NCI-H526 (cell line): ENCODE measurements at regions not wholly inside any gene's neighbourhood (a gene's known extent, or its start where the extent isn't known, plus 50 kb on each side); places are given as distances from the start of the nearest gene placed in this dataset.

ENCODE experiments used
- DNase-seq, 2 experiments: peaks; one replicate each; lab custom pipeline; 2025; lab: John Stamatoyannopoulos, UW

DNA sequence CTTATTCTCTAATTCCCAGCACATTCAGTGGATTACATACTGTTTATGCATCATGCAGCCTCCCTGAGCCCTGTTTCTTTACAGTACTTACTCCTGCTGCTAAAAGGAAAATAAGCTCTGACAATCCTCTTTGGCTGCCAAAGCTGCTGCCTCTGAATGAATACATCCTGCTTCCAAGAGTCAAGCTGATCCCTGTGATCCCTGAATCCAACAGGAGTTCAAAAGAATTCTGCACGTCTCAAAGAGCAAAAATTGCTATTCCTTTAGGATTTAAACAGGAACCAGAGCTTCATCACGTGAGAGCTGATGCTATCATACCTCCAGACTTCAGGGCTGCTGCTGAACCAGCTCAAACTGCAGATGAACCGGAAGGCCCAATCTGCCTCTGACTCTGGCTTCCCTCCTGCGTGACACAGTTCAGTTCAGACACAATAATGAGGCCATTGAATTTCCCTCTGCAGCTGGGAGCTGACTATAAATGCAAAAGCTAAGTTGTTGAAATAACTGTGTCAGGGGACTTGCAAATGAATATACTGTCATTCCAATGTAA lies 851.0 kb upstream of the PHF14 start:
- DNase-seq = peak; percentile 77 to 88

DNA sequence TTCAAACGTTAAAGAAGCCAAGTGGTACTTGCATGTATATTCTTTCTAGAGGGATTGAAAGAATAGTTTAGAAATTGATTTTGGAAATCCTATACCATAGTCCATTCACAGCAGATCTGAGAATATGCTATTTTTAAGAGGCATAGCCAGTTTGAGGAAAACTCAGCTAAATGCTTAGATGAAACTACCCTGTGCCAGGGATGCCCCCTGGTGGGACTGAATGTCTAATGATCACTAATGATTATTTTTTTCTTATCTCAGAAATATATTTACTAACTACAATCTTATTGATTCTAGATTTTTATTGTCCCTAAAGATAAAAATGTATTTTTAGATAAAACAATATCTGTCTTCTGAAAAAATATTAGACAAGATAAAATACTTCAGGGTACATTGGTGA lies 844.9 kb upstream of the PHF14 start:
- peak in 1 of 2 experiments; percentile 24 for DNase-seq

DNA sequence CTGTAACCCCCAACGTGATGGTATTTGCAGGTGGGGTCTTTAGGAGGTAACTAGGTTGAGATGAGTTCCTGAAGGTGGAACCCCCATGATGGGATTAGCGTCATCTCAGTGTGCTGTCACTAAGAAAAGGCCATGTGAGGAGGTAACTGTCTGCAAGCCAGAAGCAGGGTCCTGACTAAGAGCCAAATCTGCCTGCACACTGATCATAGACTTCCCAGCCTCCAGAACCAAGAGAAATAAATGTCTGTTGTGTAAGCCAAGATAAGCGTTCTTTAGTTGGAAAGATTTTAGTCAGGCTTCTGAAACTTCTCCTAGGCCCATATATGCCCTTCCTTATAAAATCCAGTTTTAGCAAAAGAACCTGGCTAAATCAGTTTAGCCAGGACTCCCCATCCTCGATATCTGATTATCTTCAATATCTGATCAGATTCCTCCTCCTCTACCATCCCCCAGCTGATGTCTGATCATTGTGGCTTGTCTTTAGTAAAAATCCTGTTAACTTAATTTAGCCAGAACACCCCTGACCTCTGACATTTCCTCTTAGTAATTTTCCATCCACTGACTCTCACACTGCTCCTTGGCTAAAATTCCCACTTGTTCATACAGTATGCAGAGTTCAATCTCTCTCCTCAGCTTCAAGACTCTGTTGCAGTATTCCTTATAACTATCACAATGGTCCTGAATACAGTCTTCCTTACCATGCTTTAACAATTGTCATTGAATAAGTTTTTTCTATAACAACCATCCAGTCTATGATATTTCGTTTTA lies 835.4 kb upstream of the PHF14 start:
- DNase-seq = no peak

DNA sequence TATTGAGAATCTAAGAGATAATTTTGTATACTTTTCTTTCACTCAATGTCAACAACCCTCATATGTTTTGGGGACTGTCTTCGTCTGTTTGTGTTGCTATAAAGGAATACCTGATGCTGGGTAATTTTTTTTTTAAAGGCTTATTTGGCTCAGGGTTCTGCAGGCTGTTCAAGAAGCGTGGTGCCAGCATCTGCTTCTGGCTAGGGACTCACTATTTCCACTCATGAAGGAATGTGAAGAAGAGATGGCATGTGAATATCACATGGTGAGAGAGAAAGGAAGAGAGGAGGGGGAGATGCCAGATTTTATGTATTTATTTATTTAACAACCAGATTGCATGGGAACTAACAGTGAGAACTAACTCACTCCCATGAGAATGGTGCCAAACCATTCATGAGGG lies 827.4 kb upstream of the PHF14 start:
- no peak for DNase-seq

DNA sequence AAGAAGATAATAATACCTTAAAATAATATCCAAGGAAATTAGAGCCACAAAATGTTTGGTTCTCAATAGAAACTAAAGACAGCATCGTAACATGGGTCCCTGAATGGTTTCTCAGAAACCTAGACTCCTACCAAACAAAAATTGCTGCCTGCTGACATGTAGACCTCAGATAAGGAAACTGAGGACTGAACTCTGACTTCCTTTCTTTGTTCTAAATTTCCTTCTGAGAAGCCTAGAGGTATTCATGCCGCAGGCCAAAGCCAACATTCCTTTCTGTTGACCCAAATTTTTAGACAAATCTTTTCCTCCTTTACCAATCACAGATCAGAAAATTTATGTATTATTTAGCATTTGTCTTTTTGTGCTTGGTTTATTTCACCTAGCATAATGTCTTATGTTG lies 816.7 kb upstream of the PHF14 start:
- DNase-seq = no peak

DNA sequence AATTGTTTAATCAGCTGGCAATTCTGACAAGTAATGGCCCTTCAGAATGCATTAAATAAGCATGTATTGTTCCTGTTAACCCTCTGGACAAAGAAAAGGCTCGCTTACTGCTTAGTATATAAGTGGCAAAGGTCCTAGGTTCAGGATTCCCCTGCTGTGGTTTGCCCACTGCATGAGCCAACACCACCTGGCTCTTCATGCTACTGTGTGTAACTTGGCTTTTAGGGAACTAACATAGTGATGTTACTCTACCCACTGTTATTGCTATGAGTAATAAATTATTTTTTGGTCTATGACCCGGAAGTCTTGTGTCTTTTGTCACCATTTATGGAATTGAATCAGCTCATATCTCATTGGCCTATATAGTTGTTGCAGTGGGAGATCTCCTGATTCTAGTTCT lies 791.7 kb upstream of the PHF14 start:
- no peak for DNase-seq

DNA sequence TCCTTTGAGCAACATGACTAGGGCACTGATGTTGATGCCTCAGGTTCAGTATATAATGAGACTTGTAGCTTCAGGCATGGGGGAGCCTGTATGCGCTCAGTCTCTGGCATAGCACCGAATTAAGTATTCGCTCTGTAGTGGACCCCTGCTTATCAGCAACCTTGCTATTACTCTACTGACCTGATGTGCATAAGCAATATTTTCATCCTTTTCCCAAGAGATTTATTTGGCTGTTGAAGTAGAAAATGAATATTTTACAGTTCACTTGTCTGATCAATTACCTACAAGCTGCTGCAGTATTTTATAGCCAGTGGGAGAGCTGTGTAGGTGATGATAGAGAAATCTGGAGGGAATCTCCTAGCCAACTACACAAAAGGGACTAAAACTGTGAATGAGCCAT lies 781.6 kb upstream of the PHF14 start:
- DNase-seq = no peak

DNA sequence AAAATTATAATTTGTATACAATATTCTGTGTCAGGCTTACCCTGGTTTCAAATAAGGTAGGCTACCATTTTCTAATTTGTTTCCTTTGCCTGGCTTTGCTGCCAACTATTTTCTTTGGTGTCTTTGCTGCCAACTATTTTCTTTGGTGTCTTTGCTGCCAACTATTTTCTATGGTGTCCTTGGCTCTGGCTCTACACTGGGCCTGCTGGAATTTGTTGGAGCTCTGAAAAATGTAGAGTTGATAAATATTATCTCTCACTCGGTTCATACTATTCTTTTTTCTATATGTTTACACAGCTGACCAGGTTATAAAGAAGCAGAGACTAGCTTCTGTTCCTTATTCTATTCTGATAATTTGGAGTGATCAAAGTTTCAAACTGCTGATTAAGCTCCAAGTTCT lies 768.0 kb upstream of the PHF14 start:
- DNase-seq = no peak

DNA sequence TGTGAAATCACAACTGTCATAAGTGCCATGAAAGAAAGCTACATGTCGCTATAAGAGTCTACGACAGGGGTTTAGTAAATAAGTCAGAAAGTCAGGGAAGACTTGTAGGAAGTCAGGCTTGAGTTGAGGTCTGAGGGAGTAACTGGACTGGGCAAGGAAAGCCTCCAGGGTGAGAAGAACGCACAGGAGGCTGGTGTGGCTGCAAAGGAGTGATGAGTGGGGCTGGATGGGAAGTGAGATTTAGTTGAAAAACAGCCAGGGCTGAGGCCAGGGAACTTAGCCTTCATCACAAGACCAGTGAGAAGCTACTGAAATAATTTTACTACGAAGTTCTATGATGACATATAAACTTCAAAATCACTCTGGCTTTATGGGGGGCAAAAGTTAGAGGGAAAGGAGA lies 763.7 kb upstream of the PHF14 start:
- DNase-seq = no peak

DNA sequence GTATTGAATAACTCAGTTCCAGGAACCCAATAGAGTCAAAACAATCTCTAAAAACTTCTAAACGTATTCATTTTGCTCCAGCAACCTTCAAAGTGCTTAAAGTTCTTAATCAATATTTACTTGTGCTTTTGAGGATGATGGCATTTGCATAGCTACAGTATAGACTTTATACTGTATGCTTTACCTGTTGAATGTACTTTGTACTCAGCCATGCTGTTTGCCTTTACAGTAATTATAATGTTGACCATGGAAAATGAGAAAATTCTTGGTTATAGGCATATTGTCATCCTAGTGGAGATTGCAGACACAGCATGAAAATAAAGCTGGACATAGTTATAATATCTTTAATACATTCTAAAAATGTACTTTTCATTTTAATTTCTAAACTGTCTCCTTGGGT lies 762.7 kb upstream of the PHF14 start:
- peak; percentile 11 to 18 for DNase-seq

DNA sequence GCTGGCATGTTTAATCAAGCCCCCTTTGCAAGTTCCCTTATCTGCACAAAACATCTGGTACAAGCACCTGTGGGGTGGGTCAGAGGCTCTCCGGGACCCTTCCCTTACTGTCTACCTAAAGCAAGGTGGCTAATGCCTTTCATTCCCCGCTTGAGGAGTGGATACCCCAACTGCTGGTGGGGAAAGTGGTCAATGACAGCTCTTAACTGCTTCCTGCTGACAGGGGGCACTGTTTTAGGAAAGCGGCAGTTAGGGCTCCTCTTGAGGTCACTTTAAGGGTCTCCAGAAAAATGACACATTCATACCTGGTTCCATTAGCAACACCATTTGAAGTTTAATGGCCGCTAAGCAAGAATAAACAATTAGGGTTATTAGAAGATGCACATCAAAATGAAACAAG lies 761.8 kb upstream of the PHF14 start:
- DNase-seq = no peak

DNA sequence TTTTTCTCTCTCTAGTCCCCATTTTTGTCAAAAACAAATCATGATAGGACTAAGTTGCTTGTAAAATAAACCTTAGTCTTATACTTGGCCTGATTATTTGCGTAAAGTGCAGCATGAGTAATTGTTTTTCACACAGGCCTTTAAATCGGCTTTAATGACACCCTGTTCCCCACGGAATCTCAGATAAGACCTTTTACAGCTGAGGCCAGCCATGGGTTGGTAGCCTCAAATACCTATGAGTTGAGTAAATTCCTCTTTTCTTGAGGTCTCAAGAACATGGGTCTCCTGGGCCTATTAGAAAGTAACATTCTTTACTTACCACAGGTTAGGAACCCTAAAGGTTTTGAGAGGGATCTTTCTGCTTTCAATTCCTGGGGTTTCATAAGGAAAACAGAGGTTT lies 761.0 kb upstream of the PHF14 start:
- no peak for DNase-seq

DNA sequence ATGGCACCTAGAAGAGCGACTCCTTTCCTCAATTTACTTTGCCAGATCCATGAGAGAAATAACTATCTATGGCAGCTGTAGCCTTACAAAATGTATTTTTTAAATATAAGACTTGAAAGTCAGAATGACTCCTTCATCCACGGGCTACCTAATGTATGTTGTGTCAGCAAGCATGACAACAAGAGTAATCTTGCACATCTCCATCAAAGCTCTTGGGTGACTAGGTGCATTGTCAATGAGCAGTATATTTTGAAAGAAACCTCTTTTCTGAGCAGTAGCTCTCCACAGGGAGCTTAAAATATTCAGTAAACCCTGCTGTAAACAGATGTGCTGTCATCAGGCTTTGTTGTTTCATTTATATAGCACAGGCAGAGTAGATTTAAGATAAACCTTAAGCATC lies 757.2 kb upstream of the PHF14 start:
- DNase-seq = no peak

DNA sequence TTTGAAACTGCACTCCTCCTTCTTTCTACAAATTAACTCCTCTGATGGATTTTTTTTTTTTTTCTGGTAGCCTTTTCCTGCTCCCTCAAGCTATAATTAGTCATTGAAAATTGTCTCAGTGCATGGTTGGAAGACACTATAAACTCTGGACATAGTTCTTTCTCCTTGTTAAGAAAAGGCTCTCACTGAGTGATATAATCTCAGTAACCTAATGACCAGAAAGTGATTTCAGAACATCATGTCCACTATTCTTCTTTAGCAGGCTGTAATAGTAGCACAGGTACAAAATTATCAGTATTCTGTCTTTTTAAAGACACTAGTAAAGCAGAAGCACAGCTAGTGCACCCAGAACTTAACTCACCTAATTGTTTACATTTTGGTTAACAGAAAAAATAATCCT lies 752.6 kb upstream of the PHF14 start:
- DNase-seq = no peak

DNA sequence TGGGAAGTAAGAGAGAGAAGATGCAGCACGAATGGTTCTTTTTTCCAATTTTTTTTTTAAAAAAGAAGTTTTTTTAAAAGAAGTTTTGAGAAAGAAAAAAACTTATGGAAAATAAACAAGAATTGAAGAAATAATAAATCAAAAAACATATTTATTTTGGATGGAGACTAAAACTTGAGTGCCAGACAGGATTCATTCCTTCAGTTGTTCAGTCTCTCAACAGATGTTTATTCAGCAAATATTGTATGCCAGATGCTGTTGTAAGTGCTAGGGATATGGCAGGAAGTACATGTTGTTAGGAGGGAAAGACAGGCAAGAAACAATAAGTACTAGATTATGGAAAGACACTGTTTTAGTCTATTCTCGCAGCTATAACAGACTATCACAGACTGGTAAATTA lies 750.7 kb upstream of the PHF14 start:
- no peak for DNase-seq

DNA sequence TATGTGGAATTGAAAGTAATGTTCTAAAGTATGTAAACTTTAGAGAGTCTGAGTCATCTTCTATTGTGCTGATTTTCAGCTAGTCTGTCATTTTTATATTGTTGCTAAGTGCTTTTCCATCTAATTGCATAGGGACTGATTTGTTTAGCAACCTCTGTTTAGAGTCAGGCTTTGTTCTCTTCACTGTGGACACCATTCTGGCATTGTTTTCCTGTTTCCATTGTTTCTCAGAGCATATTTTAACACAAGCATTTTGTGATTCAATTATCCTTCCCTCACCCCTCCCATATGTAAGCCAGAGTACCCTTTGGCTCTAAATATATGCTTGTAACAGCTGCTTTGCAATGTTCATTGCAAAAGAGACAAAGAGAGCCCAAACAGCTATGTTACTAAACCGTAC lies 748.4 kb upstream of the PHF14 start:
- DNase-seq = no peak

DNA sequence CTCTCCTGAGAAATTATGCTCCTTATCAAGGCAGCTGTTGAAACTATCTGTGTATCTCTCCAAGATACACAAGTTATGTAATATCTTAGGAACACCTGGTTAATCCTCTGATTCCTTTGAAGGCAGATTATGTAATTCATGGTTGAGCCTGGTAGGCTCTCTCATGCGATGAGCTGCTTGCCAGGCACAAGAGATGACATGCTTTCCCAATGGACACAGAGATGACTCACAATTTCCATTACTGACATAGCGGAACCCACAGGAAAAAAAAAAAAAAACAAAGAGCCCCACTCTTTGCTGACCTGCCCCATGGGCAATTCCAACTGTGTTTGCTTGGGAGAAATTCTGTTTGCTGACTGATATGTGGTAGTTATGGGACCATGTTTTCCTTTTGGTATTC lies 736.4 kb upstream of the PHF14 start:
- no peak for DNase-seq

DNA sequence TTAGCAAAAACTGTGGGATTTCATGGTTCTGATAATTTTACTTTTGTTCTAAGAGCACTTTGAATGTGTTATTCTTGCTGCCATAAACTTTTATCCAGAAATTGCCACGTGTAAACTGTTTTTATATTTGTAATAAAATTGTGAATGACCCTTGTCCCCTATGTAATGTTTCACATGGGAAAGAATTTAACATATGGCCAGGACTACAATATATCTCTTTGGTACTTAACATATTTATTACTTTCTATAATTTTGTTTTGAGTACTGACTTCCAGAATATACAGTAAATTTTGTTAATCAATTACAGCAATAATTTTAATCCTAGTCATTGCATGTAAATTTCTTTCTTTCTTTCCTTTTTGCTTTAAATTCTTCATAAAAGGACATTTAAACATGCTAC lies 735.0 kb upstream of the PHF14 start:
- no peak for DNase-seq

DNA sequence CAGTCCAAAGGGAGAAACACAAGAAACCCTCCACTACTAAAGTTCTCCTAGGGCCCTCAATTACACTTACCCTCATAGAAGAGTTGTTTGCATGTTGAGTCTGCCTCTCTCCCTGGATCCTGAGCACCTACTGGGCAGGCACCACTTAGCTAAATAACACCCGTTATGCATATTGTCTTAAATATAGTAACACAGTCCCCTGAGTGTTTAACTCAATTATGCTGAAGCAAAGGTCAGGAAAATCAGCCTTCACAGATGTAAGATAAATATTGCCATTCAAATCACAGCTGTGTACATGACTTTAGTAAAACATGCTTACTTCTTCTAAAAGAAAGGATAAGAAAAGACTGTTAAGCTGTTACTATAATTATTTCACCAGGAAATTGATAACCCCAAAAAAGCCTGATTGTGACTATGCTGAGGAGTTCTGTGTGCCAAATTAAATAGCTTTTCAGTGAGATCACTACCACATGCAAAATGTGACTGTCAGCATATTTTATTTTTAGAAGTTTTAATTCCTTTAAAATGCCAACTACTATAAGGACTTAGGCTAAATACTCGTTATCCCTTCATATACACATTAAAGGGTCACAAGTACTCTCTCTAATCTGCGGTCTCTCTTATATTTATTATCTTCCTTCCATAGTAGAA lies 733.9 kb upstream of the PHF14 start:
- DNase-seq = peak in 1 of 2 experiments; percentile 37

DNA sequence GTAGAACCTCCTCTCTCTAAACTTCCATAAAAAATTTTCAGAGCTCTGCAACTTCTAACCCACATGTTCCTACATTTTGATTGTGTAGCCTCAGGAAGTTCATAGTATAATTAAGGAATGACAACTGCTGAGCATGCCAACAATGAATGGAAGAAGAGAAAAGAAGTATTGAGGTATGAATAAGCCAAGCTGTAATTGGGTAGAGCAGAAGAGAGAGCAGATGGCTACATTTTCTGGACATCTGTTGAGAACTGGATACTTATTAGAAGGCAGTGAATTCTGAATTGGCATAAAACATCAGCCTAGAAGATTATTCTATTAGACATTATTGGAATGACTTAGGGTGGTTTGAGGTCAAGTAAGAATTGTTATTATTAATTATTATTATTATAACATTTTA lies 728.3 kb upstream of the PHF14 start:
- DNase-seq = no peak

DNA sequence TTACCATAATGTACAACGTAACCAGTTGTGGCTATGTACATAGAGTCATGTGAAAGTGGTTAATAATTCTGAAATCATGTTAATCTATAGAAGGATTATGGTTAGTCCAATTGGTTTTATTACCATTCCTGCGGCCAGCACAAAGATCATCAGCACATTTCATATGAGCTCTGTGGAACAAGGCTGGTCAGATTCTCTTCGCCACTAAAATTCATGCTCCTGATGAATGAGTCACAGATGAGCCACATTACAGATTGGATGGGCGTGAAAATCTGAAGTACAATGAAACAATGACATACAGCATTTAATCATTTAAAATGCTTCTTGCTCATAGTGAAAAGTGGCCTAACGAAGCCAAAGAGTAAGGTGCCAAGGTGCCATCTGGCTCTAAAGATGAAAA lies 716.2 kb upstream of the PHF14 start:
- DNase-seq = no peak

DNA sequence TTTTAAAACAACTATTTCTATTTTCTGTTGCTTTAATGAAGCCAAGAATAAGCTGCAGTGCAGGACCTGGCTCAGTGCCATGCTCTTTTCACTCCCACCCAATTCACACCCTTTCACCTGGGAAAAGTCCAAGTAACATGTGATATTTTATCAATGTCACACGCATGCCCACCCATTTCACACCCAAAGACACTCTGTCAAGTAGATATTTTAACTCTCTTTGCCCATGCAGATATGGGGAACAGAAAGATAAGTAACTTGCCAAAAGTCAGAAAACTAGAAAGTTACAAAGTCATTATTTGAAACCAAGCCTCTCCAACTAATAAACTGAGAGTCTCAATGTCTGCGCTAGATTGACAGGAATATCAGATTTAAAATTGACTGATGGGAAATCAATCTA lies 706.7 kb upstream of the PHF14 start:
- no peak for DNase-seq

DNA sequence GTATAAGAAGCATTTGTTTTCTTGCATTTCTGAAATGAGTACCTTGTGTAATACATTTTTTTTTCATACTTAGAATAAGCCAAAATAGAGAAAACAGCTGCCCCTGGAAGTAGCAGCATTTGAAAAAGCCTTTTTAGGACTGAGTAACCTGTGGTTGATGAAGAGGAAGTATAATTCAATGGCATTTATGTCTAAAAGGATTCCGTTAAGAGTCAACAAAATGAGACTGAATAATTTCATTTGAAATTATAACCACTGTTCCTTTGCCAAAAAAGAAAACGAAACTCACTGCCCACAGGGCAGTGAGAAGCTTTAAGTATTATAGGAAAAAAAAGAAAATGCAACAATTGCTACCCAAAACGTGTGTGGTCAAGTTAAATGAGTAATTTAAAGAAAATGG lies 705.6 kb upstream of the PHF14 start:
- DNase-seq = no peak

DNA sequence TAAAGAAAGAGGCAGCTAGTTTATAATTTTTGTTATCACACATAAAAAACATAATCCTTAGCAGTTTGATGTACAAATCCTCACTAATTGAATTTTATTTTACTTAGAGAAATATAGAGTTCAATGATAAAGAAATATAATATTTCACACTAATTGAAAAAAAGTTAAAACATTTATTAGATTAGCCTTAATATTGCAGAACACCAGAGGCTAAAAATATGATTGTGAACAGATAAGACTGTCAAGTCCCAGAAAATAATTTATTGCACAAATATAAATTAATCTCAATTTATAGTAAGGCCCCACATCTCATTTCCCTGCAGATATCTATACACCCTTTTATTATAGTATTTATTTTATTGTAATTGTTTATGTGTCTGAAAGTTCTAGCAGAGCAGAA lies 690.8 kb upstream of the PHF14 start:
- no peak for DNase-seq
